GM21576 (cell line): ENCODE measurements at regions not wholly inside any gene's neighbourhood (a gene's known extent, or its start where the extent isn't known, plus 50 kb on each side); places are given as distances from the start of the nearest gene placed in this dataset.

Experiments
- ATAC-seq: cut with Tn5 transposase; IDR thresholded peaks from one replicate; pipeline ENCODE4 v1.9.1; 2021; ENCODE audit warnings: mild to moderate bottlenecking, moderate library complexity; ENCODE audit not compliant: unreplicated experiment

- ATAC-seq: no peak
Observed at GRCh38 chr11:115848080-115848479, 343.9 kb upstream of the CADM1 start.

DNA sequence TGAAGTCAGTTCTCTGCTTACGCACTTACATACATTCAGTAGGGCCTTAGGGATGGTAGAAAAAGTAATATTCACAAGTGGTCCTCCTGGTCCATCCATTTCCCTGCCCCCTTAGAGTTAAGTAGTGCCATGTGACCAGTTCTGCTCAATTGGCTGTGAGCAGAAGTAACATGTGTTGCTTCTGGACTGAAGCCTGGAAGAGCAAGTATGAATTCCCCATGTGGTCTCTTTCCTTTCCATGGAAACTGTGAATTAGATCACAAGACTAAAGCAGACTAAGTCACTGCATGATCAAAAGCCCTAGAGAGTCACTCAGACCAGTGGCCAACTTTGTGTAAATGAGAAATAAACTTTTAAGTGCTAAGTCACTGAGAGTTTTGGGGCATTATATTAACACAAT is 341.7 kb upstream of the CADM1 start:
- ATAC-seq: no peak

DNA sequence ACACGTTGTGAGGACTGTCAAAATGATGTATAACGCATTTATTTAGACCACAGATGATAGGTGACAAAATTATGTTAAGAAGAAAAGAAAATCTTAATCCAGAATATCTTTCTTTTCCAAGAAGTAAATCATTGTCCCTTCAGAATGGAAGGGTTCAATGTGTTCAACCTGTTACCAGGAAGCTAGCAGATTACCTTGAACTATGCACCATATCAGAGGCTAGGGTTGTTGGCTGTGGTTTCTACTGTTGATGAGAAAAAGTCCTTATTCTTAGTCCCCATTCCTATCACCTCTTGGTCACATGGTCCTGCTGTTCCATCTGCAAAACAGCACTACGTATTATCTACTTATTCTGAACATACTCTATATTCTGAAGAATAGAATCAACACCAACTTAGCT is 339.5 kb upstream of the CADM1 start:
- no peak for ATAC-seq

DNA sequence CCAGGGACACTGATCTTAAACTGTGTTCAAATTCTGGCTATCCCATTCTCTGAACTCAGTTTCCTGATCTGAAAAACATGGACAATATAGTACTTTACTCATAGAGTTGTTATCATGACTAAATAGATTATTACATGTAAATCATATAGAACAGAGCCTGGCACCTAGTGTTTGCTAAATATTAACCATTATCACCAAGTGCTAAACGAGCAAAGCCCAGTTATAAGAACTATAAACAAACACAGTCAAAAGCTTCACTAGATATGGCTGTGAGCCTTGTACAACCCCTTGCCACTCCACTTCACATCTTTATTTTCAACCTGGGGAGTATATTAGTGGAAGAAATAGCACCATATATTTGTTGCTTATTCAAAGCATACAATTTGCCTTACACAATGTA is 338.9 kb upstream of the CADM1 start:
- ATAC-seq: no peak

DNA sequence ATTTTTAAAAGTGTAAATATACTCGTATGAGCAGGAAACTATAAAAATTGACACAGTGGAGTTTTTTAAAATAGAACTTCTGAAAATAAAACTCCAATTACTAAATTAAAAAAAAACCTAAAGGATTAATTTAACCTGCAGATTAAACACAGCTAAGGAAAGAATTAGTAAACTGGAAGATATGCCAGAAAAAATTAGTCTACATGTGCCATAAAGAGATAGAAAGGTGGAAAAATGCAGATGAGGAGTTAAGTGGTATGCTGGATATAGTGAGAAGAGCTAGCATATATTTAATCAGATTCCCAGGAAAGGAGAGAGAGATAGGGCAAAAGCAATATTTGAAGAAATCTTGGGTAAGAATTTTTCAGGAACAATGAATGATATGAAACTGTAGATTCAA is 315.8 kb upstream of the CADM1 start:
- ATAC-seq: no peak

GRCh38 chr11:115819014-115819413 is 314.8 kb upstream of the CADM1 start:
- no peak for ATAC-seq

DNA sequence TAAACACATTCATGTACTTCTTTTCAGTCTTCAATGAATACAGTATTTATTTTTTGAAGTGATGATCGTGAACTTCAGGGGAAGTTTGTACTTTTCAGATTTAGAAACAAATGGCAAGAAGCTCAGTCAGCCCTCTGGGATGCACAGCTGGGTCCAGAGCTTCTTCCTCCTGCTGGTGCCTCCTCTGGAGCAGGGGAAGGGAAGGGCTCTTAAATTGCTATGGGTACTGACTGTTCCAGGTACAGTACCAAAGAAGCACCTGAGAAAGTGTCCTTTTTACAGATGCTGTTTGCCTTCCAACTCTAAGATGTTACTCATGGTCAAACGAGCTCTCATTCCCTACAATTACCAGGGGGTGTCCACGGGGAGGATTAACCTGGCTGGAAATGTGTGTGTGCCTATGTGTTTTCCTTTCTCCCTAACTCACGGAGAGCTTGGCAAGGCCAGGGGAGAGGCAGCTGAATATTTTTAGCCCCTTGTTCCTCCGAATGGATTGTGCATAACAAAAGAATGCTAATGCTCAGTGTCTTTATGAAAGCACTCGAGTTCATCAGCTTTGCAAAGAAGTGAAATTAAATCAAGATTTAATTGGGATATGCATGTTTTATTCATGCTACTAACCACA is 313.7 kb upstream of the CADM1 start:
- no peak for ATAC-seq

- no peak for ATAC-seq
Observed at GRCh38 chr11:115808351-115808940, 304.2 kb upstream of the CADM1 start.

DNA sequence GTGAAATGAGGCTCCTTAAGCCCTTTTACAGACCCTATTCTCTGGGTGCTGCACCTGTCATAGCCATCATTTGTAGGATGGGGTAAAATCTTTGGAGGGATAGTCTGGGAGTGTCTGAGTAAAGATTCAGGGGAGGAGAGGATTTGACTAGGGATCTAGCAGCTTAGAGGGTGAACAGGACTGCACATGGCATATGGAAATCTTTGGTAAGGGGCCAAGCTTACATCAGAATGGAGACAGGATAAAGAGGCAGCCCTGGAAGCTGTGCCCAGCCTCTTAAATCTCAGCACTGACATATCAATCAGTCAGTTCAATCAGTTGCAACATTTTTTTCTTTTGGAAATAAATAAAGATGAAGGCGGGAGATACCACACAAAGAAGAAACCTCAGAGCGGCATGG is 301.8 kb upstream of the CADM1 start:
- no peak for ATAC-seq

DNA sequence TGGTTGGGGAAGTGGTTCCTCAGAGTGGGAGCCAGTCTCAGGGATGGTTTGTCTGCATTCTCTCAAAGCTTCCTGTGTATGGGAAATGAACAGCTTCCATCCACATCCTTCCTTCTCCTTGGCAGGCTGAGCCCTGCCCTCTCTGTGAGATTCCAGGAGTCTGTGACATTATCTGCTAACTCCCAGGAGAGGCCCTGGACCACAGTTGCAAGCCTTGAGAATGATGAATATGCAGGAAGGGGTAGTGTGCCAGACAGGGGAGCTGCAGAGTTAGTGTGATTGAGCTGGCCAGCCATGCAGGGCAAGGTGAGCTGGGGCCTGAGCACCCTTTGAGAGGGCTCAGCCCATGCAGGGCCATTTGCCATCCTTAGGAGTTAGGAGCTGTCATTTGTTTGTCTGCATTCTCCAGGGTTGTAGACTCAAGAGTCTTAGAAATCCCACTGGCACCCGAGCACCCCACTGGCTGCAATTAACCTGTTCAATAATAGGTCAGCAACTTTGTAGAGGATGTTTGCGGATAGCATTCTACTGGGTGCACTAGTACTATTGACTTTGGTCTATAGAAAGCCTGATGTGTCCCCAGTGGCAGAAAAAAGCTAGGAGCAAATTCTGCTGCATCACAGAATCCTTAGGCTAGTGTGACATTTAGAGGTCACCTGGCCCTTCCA is 299.0 kb upstream of the CADM1 start:
- no peak for ATAC-seq

DNA sequence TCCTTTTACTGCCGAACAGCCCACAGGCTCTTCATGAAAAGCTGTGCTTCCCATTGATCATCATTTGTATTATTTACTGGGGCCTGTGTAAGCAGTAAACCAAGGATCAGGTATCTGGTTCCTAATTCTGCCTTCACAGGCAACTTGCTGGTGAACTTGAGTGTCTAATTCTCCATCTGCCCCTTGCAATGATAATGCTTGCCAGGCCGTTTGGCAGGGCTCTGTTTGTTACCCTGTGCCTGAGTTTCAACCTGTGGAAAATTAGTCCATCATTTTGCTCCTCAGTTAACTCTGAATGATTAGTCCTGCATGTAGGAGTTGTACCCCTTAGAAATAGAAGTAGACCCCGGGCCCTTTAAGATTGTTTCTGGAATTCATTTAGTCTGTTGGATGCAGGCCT is 298.4 kb upstream of the CADM1 start:
- no peak for ATAC-seq

- ATAC-seq: no peak
Observed at GRCh38 chr11:115792903-115793302, 288.7 kb upstream of the CADM1 start.

DNA sequence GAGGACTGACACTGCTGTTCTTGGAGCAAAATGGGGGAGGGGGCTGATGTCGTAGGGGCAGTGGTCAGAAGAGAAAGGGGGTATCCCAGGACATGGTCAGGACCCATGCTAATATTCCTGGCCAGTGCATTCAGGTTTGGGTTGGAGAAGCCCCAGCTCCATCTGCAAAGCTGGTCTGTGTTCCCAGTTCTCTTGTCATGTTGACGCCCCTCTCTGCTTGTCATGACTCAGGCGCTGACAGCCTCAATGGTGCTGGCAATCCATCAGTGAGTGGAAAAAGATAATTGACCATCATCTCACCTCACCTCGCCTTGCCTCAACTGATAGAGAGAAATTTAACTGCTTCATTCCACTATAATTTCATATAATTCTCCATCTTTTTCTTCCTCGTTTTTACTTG is 283.1 kb upstream of the CADM1 start:
- ATAC-seq: no peak

GRCh38 chr11:115784796-115785521 is 280.7 kb upstream of the CADM1 start:
- no peak for ATAC-seq

DNA sequence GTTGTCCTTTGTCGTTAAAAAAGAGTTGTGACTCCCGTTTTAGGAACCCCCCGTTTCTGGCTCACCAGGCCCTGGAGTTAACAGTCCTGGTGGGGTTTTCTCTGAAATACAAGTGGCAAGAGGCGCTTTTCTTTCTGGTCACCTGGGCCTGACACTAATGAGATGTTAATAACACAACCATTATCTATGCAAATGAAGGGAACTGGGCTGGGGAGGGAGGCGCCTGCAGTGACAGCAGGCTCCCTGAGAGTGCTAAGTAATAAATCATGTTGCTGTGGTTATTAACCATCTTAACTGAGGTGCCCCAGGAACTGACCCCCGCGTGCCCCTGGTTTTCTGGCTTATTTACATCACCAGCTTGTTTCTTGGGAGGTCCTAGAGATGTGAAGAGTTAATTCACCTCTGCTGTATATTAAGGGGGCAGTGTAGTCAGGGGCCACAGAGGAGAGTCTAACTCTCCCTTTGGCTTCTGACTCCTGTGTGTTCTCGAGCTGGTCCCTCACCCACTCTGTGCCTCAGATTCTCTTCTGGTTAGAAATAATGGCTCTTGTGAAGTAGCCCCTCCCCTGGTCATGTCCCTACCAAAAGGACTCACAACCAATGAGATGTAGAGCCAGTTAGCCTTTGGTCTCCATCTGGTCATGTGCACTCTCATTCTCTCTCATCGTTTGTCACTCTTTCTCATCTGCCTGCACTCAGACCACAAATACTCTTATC is 276.6 kb upstream of the CADM1 start:
- no peak for ATAC-seq

GRCh38 chr11:115778928-115779650 is 274.9 kb upstream of the CADM1 start:
- ATAC-seq: no peak

DNA sequence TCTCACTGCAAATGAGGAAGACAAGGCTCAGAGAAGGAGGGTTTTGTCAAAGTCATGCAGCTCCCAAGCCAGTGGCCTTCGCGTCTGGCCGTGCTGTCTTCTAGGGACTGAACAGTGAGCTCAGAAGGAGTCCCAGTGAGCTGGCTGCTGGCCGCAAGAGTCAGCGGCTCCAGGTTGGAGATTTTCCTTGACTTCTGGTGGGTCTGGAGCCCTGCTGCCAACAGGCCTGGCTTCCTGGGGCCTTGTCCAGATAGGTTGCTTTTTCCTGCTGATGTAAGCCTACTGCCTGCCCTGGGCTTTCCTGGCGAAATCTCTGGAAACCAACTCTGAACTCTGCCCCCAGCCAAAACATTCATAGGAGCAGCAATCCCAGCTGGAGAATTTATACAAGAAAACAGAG is 272.7 kb upstream of the CADM1 start:
- ATAC-seq: no peak

DNA sequence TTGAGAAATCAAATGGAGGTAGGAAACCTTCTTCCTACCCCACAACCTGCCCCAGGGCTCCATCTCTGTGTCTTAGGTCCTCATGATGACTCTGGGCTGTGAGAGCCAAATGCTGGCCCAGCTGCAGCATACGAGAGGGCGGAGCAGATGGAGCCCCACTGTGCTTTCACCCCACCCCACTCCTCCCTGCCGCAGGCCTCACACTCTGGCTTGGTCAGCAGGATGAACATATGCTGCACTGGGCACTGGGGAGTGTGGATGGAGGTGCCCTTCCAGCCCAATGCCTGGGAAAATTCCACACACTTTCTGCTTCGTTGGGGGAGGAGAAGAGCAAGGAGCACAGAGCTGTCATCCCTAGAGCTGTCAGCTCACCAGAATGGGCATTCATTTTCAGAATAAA is 271.6 kb upstream of the CADM1 start:
- ATAC-seq: no peak

GRCh38 chr11:115774756-115775155 is 270.5 kb upstream of the CADM1 start:
- ATAC-seq: no peak

GRCh38 chr11:115769891-115770290 is 265.7 kb upstream of the CADM1 start:
- no peak for ATAC-seq

- no peak for ATAC-seq
Observed at GRCh38 chr11:115767883-115768282, 263.7 kb upstream of the CADM1 start.
